Endothelial cell of umbilical vein (primary cell): ENCODE measurements at regions not wholly inside any gene's neighbourhood (a gene's known extent, or its start where the extent isn't known, plus 50 kb on each side); places are given as distances from the start of the nearest gene placed in this dataset.

Source experiments
- BruUV-seq: library from RNA; stranded (reverse); fragments of 400-500 nt; replicated peaks from 2 replicates; lab custom pipeline; 2021; lab: Mats Ljungman, UMichigan
- CTCF ChIA-PET: fragments of 300-600, 350-600 bp; sonication (Branson Sonifier 250); formaldehyde crosslinking; loops from one replicate; lab custom pipeline; 2021; ENCODE audit warnings: antibody characterized with exemption, inconsistent platforms; lab: Charles Lee
- POLR2A ChIA-PET: fragments of 300-600, 350-600 bp; sonication (Branson Sonifier 250); formaldehyde crosslinking; loops from one replicate; lab custom pipeline; 2021; ENCODE audit warnings: antibody characterized with exemption, inconsistent platforms; lab: Charles Lee
- DNase-seq: peaks from one replicate; pipeline ENCODE4 v3.0.0-alpha.2; 2011; ENCODE audit warnings: low read depth, low spot score
- FAIRE-seq: peaks from 2 replicates; lab custom pipeline; 2011; peaks lifted over from hg19 to GRCh38; lab: Jason Lieb, UNC
- H2AFZ ChIP-seq: 2 replicates; pipeline ENCODE4 v1.6.0; 2012; ENCODE audit warnings: low read depth, low read length, control low read depth, inconsistent platforms
- H3K27ac ChIP-seq: 2 replicates; pipeline ENCODE4 v1.5.1; 2011; ENCODE audit warnings: low read depth, mild to moderate bottlenecking, control low read depth, low read length, moderate library complexity; ENCODE audit not compliant: insufficient read depth
- H3K27me3 ChIP-seq, 2 experiments: 2 replicates each; pipeline versions ENCODE4 v1.6.0 to v1.6.1; 2011; ENCODE audit warnings: low read length in 2 of 2, mixed read lengths in 1 of 2; ENCODE audit not compliant: control insufficient read depth in 2 of 2, insufficient read depth in 2 of 2
- H3K36me3 ChIP-seq, 2 experiments: 2 replicates in 1 of 2; 3 replicates in 1 of 2; pipeline ENCODE4 v1.5.1; 2011; ENCODE audit warnings: low read length in 2 of 2, mild to moderate bottlenecking in 1 of 2, moderate library complexity in 1 of 2; ENCODE audit not compliant: control insufficient read depth in 2 of 2, insufficient read depth in 2 of 2; ENCODE audit errors: extremely low read depth in 1 of 2
- H3K4me1 ChIP-seq: 3 replicates; pipeline ENCODE4 v1.5.1; 2011; ENCODE audit warnings: mild to moderate bottlenecking, low read length; ENCODE audit not compliant: control insufficient read depth, insufficient read depth; ENCODE audit errors: extremely low read depth
- H3K4me2 ChIP-seq: 2 replicates; pipeline ENCODE4 v1.6.1; 2011; ENCODE audit warnings: low read length, control low read depth, mixed read lengths; ENCODE audit not compliant: insufficient read depth
- H3K4me3 ChIP-seq, 3 experiments: fragments of 200-600 bp in 1 of 3; sonication (generic), shearing (Covaris generic) in 1 of 3; replicated peaks in 1 of 3; 2 replicates each; pipeline ENCODE4 v1.5.1; 2011 to 2016; ENCODE audit warnings: control low read depth in 3 of 3, low read length in 3 of 3, mild to moderate bottlenecking in 2 of 3, inconsistent platforms in 1 of 3, low read depth in 1 of 3, moderate library complexity in 1 of 3; ENCODE audit not compliant: insufficient read depth in 1 of 3
- H3K79me2 ChIP-seq: 2 replicates; pipeline ENCODE4 v1.6.0; 2012; ENCODE audit warnings: low read length, inconsistent platforms; ENCODE audit not compliant: control insufficient read depth, insufficient read depth
- H3K9ac ChIP-seq: replicated peaks from 2 replicates; pipeline ENCODE3; 2011; ENCODE audit warnings: low read length, control low read depth; ENCODE audit not compliant: insufficient read depth; ENCODE audit errors: extremely low read depth
- H3K9me1 ChIP-seq: replicated peaks from 3 replicates; pipeline ENCODE4 v1.6.0; 2011; ENCODE audit warnings: mild to moderate bottlenecking, low read length; ENCODE audit not compliant: control insufficient read depth, insufficient read depth; ENCODE audit errors: extremely low read depth
- H3K9me3 ChIP-seq: replicated peaks from 2 replicates; pipeline ENCODE4 v1.5.1; 2012; ENCODE audit warnings: low read length, inconsistent platforms; ENCODE audit not compliant: control insufficient read depth, insufficient read depth
- H4K20me1 ChIP-seq: replicated peaks from 2 replicates; pipeline ENCODE3; 2011; ENCODE audit warnings: mild to moderate bottlenecking, low read length; ENCODE audit not compliant: control insufficient read depth, insufficient read depth; ENCODE audit errors: extremely low read depth
- EZH2 ChIP-seq: IDR thresholded peaks from 2 replicates; pipeline ENCODE4 v1.6.1; 2012; ENCODE audit warnings: borderline replicate concordance, low read depth, mild to moderate bottlenecking, moderate library complexity, low read length, inconsistent platforms; ENCODE audit not compliant: severe bottlenecking
- FOS ChIP-seq: IDR thresholded peaks from 2 replicates; pipeline ENCODE4 v1.6.1; 2011; ENCODE audit warnings: mild to moderate bottlenecking, low read length, moderate library complexity, borderline replicate concordance; ENCODE audit not compliant: insufficient read depth
- GATA2 ChIP-seq: IDR thresholded peaks from 2 replicates; pipeline ENCODE4 v1.7.0; 2011; ENCODE audit warnings: low read depth, mild to moderate bottlenecking, moderate library complexity, mixed read lengths, low read length; ENCODE audit not compliant: insufficient read length, insufficient read depth
- JUN ChIP-seq: IDR thresholded peaks from 2 replicates; pipeline ENCODE4 v1.6.1; 2011; ENCODE audit warnings: borderline replicate concordance, low read depth; ENCODE audit not compliant: insufficient read length, insufficient read depth
- MYC ChIP-seq: IDR thresholded peaks from one replicate; pipeline ENCODE4 v1.6.1; 2011; ENCODE audit warnings: mild to moderate bottlenecking, low read depth, low read length
- POLR2A ChIP-seq: IDR thresholded peaks from 2 replicates; pipeline ENCODE4 v1.6.1; 2012; ENCODE audit warnings: low read depth, mild to moderate bottlenecking, control low read depth, low read length
- POLR2AphosphoS5 ChIP-seq: IDR thresholded peaks from 2 replicates; pipeline ENCODE4 v1.6.1; 2012; ENCODE audit warnings: low read depth, mild to moderate bottlenecking, control low read depth, low read length, moderate library complexity; ENCODE audit not compliant: insufficient read depth
- dilution Hi-C: fragments of 300-500 bp; cut with MboI; formaldehyde crosslinking; loops from one replicate; pipeline ENCODE4 v1.15.0; 2019; ENCODE audit warnings: low sequenced_read_pairs; ENCODE audit not compliant: extremely low pct_ligation_motif_present
- intact Hi-C: fragments of 100-400 bp; cut with micrococcal nuclease; formaldehyde crosslinking; loops from one replicate; pipeline ENCODE4 v1.10.0; 2022
- TF ChIP-seq, protein P1 (sequence below), 2 donors: IDR thresholded peaks; 1 replicate in 1 of 2; 2 replicates in 1 of 2; pipeline ENCODE4 v1.5.1; 2011; ENCODE audit warnings: low read length in 2 of 2, mild to moderate bottlenecking in 2 of 2, moderate library complexity in 2 of 2, control low read depth in 1 of 2, inconsistent platforms in 1 of 2, low read depth in 1 of 2; ENCODE audit not compliant: insufficient read depth in 1 of 2; ENCODE audit errors: extremely low read depth in 1 of 2
- TF ChIP-seq, protein P2 (sequence below): IDR thresholded peaks from 2 replicates; pipeline ENCODE4 v1.6.1; 2011; ENCODE audit not compliant: insufficient read depth, insufficient read length

DNA sequence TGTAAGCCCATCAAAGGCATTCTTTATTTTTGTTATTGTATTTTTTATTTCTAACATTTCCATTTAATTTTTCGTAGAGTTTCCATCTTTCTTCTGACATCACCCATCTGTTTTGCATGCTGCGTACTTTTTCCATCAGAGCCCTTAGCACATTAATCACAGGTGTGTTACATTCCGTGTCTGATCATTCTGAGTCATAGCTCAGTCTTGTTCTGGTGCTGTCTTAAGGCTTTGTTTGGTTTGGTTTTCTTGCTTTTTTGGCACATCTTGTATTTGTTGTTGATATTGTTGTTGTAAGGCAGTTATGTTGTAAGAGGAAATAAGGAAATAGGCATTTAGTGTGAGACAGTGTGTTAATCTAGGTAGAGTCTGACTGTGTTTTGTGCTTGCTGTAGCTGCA, 214.6 kb upstream of the CDH4 start:
- DNase-seq: no peak
- Histone ChIP-seq H3K27me3 (no peaks in the 10 kb centered on the region), H3K36me3 (no peaks in the 10 kb centered on the region), H3K9me3 (no peaks in the 10 kb centered on the region), H3K9me1 (no peaks in the 10 kb centered on the region), H4K20me1 (no peaks in the 10 kb centered on the region), H2AFZ (no peak overlapping the region), H3K4me3 (no peak overlapping the region), H3K79me2 (no peaks in the 10 kb centered on the region), H3K4me2 (no peak overlapping the region), H3K4me1 (no peaks in the 10 kb centered on the region), H3K9ac (no peak overlapping the region), H3K27ac (no peak overlapping the region)
- BruUV-seq: no TSS peak
- ChIA-PET POLR2A (no interaction called here), CTCF (no interaction called here)
- FAIRE-seq: no peak
- dilution Hi-C loops: no loop called here
- no peak for TF ChIP-seq MYC
- TF ChIP-seq, protein P1, sequence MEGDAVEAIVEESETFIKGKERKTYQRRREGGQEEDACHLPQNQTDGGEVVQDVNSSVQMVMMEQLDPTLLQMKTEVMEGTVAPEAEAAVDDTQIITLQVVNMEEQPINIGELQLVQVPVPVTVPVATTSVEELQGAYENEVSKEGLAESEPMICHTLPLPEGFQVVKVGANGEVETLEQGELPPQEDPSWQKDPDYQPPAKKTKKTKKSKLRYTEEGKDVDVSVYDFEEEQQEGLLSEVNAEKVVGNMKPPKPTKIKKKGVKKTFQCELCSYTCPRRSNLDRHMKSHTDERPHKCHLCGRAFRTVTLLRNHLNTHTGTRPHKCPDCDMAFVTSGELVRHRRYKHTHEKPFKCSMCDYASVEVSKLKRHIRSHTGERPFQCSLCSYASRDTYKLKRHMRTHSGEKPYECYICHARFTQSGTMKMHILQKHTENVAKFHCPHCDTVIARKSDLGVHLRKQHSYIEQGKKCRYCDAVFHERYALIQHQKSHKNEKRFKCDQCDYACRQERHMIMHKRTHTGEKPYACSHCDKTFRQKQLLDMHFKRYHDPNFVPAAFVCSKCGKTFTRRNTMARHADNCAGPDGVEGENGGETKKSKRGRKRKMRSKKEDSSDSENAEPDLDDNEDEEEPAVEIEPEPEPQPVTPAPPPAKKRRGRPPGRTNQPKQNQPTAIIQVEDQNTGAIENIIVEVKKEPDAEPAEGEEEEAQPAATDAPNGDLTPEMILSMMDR (IDR thresholded peaks at IDR 0.05; ENCODE audit: extremely low read depth in 1 of 2, insufficient read depth in 1 of 2, low read depth in 1 of 2, low read length in 2 of 2): no peak
- TF ChIP-seq JUN: no peak
- TF ChIP-seq GATA2: no peak
- TF ChIP-seq POLR2A: no peak
- TF ChIP-seq FOS: no peak
- TF ChIP-seq EZH2: no peak
- TF ChIP-seq, protein P2, sequence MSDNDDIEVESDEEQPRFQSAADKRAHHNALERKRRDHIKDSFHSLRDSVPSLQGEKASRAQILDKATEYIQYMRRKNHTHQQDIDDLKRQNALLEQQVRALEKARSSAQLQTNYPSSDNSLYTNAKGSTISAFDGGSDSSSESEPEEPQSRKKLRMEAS: no peak
- TF ChIP-seq POLR2AphosphoS5: no peak
- intact Hi-C loops: no loop called here
